B cell (primary cell): ENCODE measurements at regions not wholly inside any gene's neighbourhood (a gene's known extent, or its start where the extent isn't known, plus 50 kb on each side); places are given as distances from the start of the nearest gene placed in this dataset.

Experiments
- ATAC-seq: fragments of 200-7000 bp; cut with Tn5 transposase; one replicate; pipeline ENCODE4 v1.10.0; 2021; ENCODE audit warnings: low read depth, mild to moderate bottlenecking, moderate number of reproducible peaks, moderate library complexity
- CTCF ChIA-PET: fragments of 350-600 bp; sonication (Branson Sonifier 250); formaldehyde crosslinking; loops from one replicate; lab custom pipeline; 2021; ENCODE audit warnings: antibody characterized with exemption, inconsistent platforms; lab: Charles Lee
- POLR2A ChIA-PET: fragments of 350-600 bp; sonication (Branson Sonifier 250); formaldehyde crosslinking; loops from one replicate; lab custom pipeline; 2021; ENCODE audit warnings: antibody characterized with exemption; lab: Charles Lee
- DNase-seq: peaks from one replicate; pipeline ENCODE4 v3.0.0; 2013
- H2AFZ ChIP-seq: 2 replicates; pipeline ENCODE4 v1.6.1; 2012; ENCODE audit warnings: mild to moderate bottlenecking, low read depth, low read length; ENCODE audit not compliant: insufficient read depth, poor library complexity, severe bottlenecking
- H3K27ac ChIP-seq, 2 donors: 1 replicate in 1 of 2; 2 replicates in 1 of 2; pipeline ENCODE4 v1.5.1; 2012 to 2013; ENCODE audit warnings: low read length in 2 of 2, mild to moderate bottlenecking in 2 of 2, moderate library complexity in 1 of 2
- H3K27me3 ChIP-seq, 4 experiments: fragments of 200-600 bp in 1 of 4; sonication (generic) in 1 of 4; replicated peaks in 1 of 4; 1 replicate in 2 of 4; 2 replicates in 2 of 4; pipeline versions ENCODE4 v1.6.1 to v1.7.0; 2013 to 2016; ENCODE audit warnings: low read length in 3 of 4, mild to moderate bottlenecking in 2 of 4, mixed read lengths in 1 of 4, moderate library complexity in 1 of 4; ENCODE audit not compliant: insufficient read depth in 4 of 4, control insufficient read depth in 3 of 4; ENCODE audit errors: control extremely low read depth in 1 of 4
- H3K36me3 ChIP-seq, 2 experiments: replicated peaks in 1 of 2; 1 replicate in 1 of 2; 2 replicates in 1 of 2; pipeline versions ENCODE4 v1.6.1 to v1.7.1; 2013; ENCODE audit warnings: low read length in 1 of 2; ENCODE audit not compliant: insufficient read depth in 2 of 2, control insufficient read depth in 1 of 2; ENCODE audit errors: control extremely low read depth in 1 of 2, extremely low read depth in 1 of 2
- H3K4me1 ChIP-seq, 2 donors: fragments of 200-600 bp in 1 of 2; sonication (generic) in 1 of 2; 1 replicate in 1 of 2; 2 replicates in 1 of 2; pipeline versions ENCODE4 v1.5.1 to v1.6.1; 2013 to 2017; ENCODE audit warnings: low read length in 2 of 2; ENCODE audit not compliant: control insufficient read depth in 2 of 2, insufficient read depth in 2 of 2
- H3K4me2 ChIP-seq: replicated peaks from 2 replicates; pipeline ENCODE3; 2012; ENCODE audit warnings: mild to moderate bottlenecking, low read depth, low read length; ENCODE audit not compliant: poor library complexity, severe bottlenecking
- H3K4me3 ChIP-seq, 5 experiments: fragments of 200-600 bp in 1 of 5; sonication (generic) in 1 of 5; 1 replicate in 3 of 5; 2 replicates in 2 of 5; pipeline versions ENCODE4 v1.5.1 to v1.7.0; 2011 to 2016; ENCODE audit warnings: low read length in 4 of 5, mild to moderate bottlenecking in 4 of 5, low read depth in 2 of 5, control low read depth in 1 of 5, moderate library complexity in 1 of 5; ENCODE audit not compliant: insufficient read depth in 1 of 5; ENCODE audit errors: control extremely low read depth in 1 of 5, extremely low read depth in 1 of 5
- H3K79me2 ChIP-seq: fragments of 200-600 bp; sonication (generic); one replicate; pipeline ENCODE4 v1.6.0; 2016; ENCODE audit warnings: low read length; ENCODE audit not compliant: control insufficient read depth, insufficient read depth
- H3K9ac ChIP-seq: fragments of 200-600 bp; sonication (generic); 2 replicates; pipeline ENCODE4 v1.6.1; 2017; ENCODE audit warnings: mild to moderate bottlenecking, low read length, moderate library complexity
- H3K9me3 ChIP-seq, 3 donors: one replicate each; pipeline versions ENCODE4 v1.6.1 to v1.7.1; 2013; ENCODE audit warnings: low read length in 2 of 3; ENCODE audit not compliant: control insufficient read depth in 2 of 3, insufficient read depth in 1 of 3; ENCODE audit errors: control extremely low read depth in 1 of 3
- H4K20me1 ChIP-seq: 2 replicates; pipeline ENCODE4 v1.6.0; 2012; ENCODE audit warnings: mild to moderate bottlenecking, low read length; ENCODE audit not compliant: insufficient read depth, control insufficient read depth, poor library complexity, severe bottlenecking
- H3K27ac Mint-ChIP-seq: one replicate; pipeline ENCODE4 v1.8.0; 2021; ENCODE audit warnings: mixed read lengths
- H3K27me3 Mint-ChIP-seq: one replicate; pipeline ENCODE4 v1.8.0; 2021; ENCODE audit warnings: mixed read lengths
- H3K4me1 Mint-ChIP-seq: one replicate; pipeline ENCODE4 v1.8.0; 2021; ENCODE audit warnings: mixed read lengths
- H3K4me3 Mint-ChIP-seq: one replicate; pipeline ENCODE4 v1.8.0; 2021; ENCODE audit warnings: mixed read lengths
- H3K9me3 Mint-ChIP-seq: one replicate; pipeline ENCODE4 v1.8.0; 2022; ENCODE audit warnings: mixed read lengths; ENCODE audit not compliant: insufficient read depth
- EZH2 ChIP-seq: IDR thresholded peaks from 2 replicates; pipeline ENCODE4 v1.6.1; 2012; ENCODE audit warnings: borderline replicate concordance, low read depth, mild to moderate bottlenecking, moderate library complexity, low read length; ENCODE audit not compliant: insufficient read depth, poor library complexity, severe bottlenecking
- WGBS: methylation state at CpG from one replicate; pipeline ENCODE4 v1.1.5; 2013; ENCODE audit warnings: missing lambda C conversion rate; ENCODE audit not compliant: insufficient coverage; 5-methylcytosine and 5-hydroxymethylcytosine counted together
- intact Hi-C: fragments of 100-400 bp; cut with micrococcal nuclease; formaldehyde crosslinking; loops from one replicate; pipeline ENCODE4 v1.10.0; 2022
- TF ChIP-seq, protein P1 (sequence below): fragments of 200-600 bp; IDR thresholded peaks from one replicate; pipeline ENCODE4 v1.8.0; 2022; ENCODE audit warnings: antibody characterized with exemption, mild to moderate bottlenecking

DNA sequence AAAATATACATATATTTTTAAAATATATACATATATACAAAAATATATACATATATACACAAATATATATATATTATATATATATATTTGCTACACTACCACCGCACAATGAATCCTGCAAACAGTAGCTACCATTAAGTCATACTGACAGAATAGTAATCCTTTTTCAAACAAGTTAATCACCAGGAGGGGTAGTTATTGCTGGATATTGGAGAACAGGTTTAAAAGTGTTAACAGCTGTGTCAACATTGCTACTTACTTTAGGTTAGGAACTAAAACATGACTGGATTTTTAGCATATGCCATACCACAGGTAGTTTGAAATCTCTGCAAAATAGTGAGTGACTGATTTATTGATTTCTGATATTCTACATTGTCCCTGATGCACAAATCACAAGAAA, 529.1 kb upstream of the CDH7 start:
- Histone ChIP-seq H3K4me2 (no peak overlapping the region), H2AFZ (no peak overlapping the region), H3K9ac (no peak overlapping the region), H3K9me3 (no peaks in the 10 kb centered on the region), H4K20me1 (no peaks in the 10 kb centered on the region), H3K4me3 (no peak overlapping the region), H3K27me3 (no peaks in the 10 kb centered on the region), H3K36me3 (no peaks in the 10 kb centered on the region), H3K27ac (no peak overlapping the region), H3K4me1 (no peaks in the 10 kb centered on the region), H3K79me2 (no peaks in the 10 kb centered on the region)
- ChIA-PET POLR2A (no interaction called here), CTCF (no interaction called here)
- H3K27me3 Mint-ChIP-seq: no peaks in the 10 kb centered on the region
- H3K9me3 Mint-ChIP-seq: peaks cover 7% of the 10 kb centered on the region
- H3K27ac Mint-ChIP-seq: no peak overlapping the region
- ATAC-seq: no peak
- DNase-seq: no peak
- intact Hi-C loops: no loop called here
- WGBS: no CpG with 5 or more reads among the region's 1 CpG
- H3K4me3 Mint-ChIP-seq: no peak overlapping the region
- TF ChIP-seq, protein P1, sequence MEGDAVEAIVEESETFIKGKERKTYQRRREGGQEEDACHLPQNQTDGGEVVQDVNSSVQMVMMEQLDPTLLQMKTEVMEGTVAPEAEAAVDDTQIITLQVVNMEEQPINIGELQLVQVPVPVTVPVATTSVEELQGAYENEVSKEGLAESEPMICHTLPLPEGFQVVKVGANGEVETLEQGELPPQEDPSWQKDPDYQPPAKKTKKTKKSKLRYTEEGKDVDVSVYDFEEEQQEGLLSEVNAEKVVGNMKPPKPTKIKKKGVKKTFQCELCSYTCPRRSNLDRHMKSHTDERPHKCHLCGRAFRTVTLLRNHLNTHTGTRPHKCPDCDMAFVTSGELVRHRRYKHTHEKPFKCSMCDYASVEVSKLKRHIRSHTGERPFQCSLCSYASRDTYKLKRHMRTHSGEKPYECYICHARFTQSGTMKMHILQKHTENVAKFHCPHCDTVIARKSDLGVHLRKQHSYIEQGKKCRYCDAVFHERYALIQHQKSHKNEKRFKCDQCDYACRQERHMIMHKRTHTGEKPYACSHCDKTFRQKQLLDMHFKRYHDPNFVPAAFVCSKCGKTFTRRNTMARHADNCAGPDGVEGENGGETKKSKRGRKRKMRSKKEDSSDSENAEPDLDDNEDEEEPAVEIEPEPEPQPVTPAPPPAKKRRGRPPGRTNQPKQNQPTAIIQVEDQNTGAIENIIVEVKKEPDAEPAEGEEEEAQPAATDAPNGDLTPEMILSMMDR: no peak
- no peak for TF ChIP-seq EZH2
- H3K4me1 Mint-ChIP-seq: no peaks in the 10 kb centered on the region

DNA sequence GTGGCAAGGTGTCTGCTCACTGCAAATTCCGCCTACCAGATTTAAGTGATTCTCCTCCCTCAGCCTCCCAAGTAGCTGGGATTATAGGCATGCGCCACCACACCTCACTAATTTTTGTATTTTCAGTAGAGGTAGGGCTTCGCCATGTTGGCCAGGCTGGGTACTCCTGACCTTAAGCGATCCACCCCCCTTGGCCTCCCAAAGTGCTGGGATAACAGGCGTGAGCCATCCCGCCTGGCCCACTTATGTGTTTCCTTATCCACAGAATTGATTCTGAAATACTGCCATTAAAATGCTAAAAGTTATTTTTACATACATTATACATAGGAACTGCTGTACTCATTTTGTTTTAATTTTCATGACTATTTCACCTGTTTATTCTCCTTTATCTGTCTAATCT, 529.7 kb upstream of the CDH7 start:
- no peaks in the 10 kb centered on the region for H3K27me3 ChIP-seq
- no peak for DNase-seq
- 100% methylated on average over 2 of the region's 6 CpGs for WGBS
- Mint-ChIP-seq H3K9me3 (peaks cover 4% of the 10 kb centered on the region), H3K27ac (no peak overlapping the region), H3K4me3 (no peak overlapping the region), H3K4me1 (no peaks in the 10 kb centered on the region), H3K27me3 (no peaks in the 10 kb centered on the region)
- POLR2A ChIA-PET: no interaction called here
- H3K4me2 ChIP-seq: no peak overlapping the region
- CTCF ChIA-PET: no interaction called here
- H3K79me2 ChIP-seq: no peaks in the 10 kb centered on the region
- H3K27ac ChIP-seq: no peak overlapping the region
- no peak overlapping the region for H3K9ac ChIP-seq
- H3K36me3 ChIP-seq: no peaks in the 10 kb centered on the region
- no peaks in the 10 kb centered on the region for H4K20me1 ChIP-seq
- intact Hi-C loops: no loop called here
- ATAC-seq: no peak
- no peaks in the 10 kb centered on the region for H3K4me1 ChIP-seq
- TF ChIP-seq, protein P1: no peak
- TF ChIP-seq EZH2: no peak
- H3K9me3 ChIP-seq: no peaks in the 10 kb centered on the region
- no peak overlapping the region for H2AFZ ChIP-seq
- H3K4me3 ChIP-seq: no peak overlapping the region
